ENCODE measurements at regions not wholly inside any gene's neighbourhood (a gene's known extent, or its start where the extent isn't known, plus 50 kb on each side); places are given as distances from the start of the nearest gene placed in this dataset.

GRCh38 chr15:25268166-25268565, 170.7 kb downstream of the UBE3A start:
- Histone ChIP-seq H3K9me2 (no peaks in the 10 kb centered on the region; the same call in 1 of the 2 replicates), H2AFZ (ENCODE audit: low read depth) (no peak overlapping the region), H3K36me3 (replicated peaks in 1 of 2; ENCODE audit: control insufficient read depth in 1 of 2, insufficient read depth in 2 of 2, low read length in 1 of 2) (no peaks in the 10 kb centered on the region), H3K27me3 (ENCODE audit: insufficient read depth) (no peaks in the 10 kb centered on the region), H3F3A (replicated peaks; ENCODE audit: insufficient read depth) (no peaks in the 10 kb centered on the region), H3K4me3 (ENCODE audit: low read depth in 2 of 2, low read length in 1 of 2) (peak overlapping the region in 1 of 2 experiments; percentile 29; a peak in 1 of 4 replicates), H3K4me1 (ENCODE audit: control insufficient read depth in 1 of 2, insufficient read depth in 2 of 2, low read depth in 1 of 2, low read length in 1 of 2) (no peaks in the 10 kb centered on the region), H3K9me3 (0 out of 2 replicates have a peak, but pooled peaks cover 3% of the 10 kb centered on the region), H3K4me2 (no peak overlapping the region), H3K9ac (no peak overlapping the region), H3K27ac (ENCODE audit: low read depth in 2 of 2, low read length in 1 of 2) (no peak overlapping the region), H3K79me2 (ENCODE audit: insufficient read depth) (no peaks in the 10 kb centered on the region), H4K20me1 (ENCODE audit: insufficient read depth) (no peaks in the 10 kb centered on the region)
- ChIA-PET CTCF (no interaction called here), POLR2A (no interaction called here)
- 3% methylated on average over 6 of the region's 6 CpGs for WGBS (ENCODE audit: low lambda C conversion rate)
- DNase-seq = no peak
- TF ChIP-seq RAD21 (IDR thresholded peaks at IDR 0.05; ENCODE audit: low read length) = no peak; the same call in 1 of the 2 replicates
- peak; percentile 35 for TF ChIP-seq CTCF (IDR thresholded peaks at IDR 0.05)

Small RNA genes in the stretch of these regions (small RNA-seq; reads per million reads assigned to genes)
- 0 reads per million in 7 experiments for gene RF00105
- 0 to 0.57 (median 0) reads per million in 7 experiments for gene SNORD115-1
- gene SNORD115-10 = 0 to 0.63 (median 0) reads per million in 7 experiments
- gene SNORD115-11 = 0 reads per million in 7 experiments
- 0 reads per million in 7 experiments for gene SNORD115-12
- 0 reads per million in 7 experiments for gene SNORD115-14
- 0 to 0.11 (median 0) reads per million in 7 experiments for gene SNORD115-15
- gene SNORD115-16 = 0 to 0.57 (median 0) reads per million in 7 experiments
- 0 reads per million in 7 experiments for gene SNORD115-17
- 0 reads per million in 7 experiments for gene SNORD115-18
- gene SNORD115-19 = 0 reads per million in 7 experiments
- 0 reads per million in 7 experiments for gene SNORD115-2
- 0 reads per million in 7 experiments for gene SNORD115-20
- 0 to 0.11 (median 0) reads per million in 7 experiments for gene SNORD115-21
- 0 reads per million in 7 experiments for gene SNORD115-22
- gene SNORD115-23 = 0 to 0.34 (median 0) reads per million in 7 experiments
- gene SNORD115-24 = 0 reads per million in 7 experiments
- 0 reads per million in 7 experiments for gene SNORD115-25
- 0 reads per million in 7 experiments for gene SNORD115-27
- gene SNORD115-28 = 0 reads per million in 7 experiments
- gene SNORD115-29 = 0 reads per million in 7 experiments
- gene SNORD115-3 = 0 reads per million in 7 experiments
- gene SNORD115-30 = 0 to 0.57 (median 0) reads per million in 7 experiments
- gene SNORD115-31 = 0 to 0.69 (median 0) reads per million in 7 experiments
- gene SNORD115-32 = 0 reads per million in 7 experiments
- gene SNORD115-33 = 0 to 0.29 (median 0) reads per million in 7 experiments
- 0 to 0.63 (median 0) reads per million in 7 experiments for gene SNORD115-34
- gene SNORD115-35 = 0 reads per million in 7 experiments
- 0 reads per million in 7 experiments for gene SNORD115-36
- 0 reads per million in 7 experiments for gene SNORD115-37
- 0 to 0.69 (median 0) reads per million in 7 experiments for gene SNORD115-38
- gene SNORD115-39 = 0 to 0.40 (median 0) reads per million in 7 experiments
- gene SNORD115-4 = 0 reads per million in 7 experiments
- 0 to 0.34 (median 0) reads per million in 7 experiments for gene SNORD115-40
- 0 to 0.34 (median 0) reads per million in 7 experiments for gene SNORD115-41
- 0 to 0.17 (median 0) reads per million in 7 experiments for gene SNORD115-42
- 0 reads per million in 7 experiments for gene SNORD115-43
- 0 to 1.4 (median 0) reads per million in 7 experiments for gene SNORD115-44
- 0 reads per million in 7 experiments for gene SNORD115-45
- gene SNORD115-46 = 0 reads per million in 7 experiments
- gene SNORD115-47 = 0 reads per million in 7 experiments
- gene SNORD115-5 = 0 to 0.17 (median 0) reads per million in 7 experiments
- gene SNORD115-6 = 0 reads per million in 7 experiments
- gene SNORD115-7 = 0 reads per million in 7 experiments
- 0 to 0.40 (median 0) reads per million in 7 experiments for gene SNORD115-8
- gene SNORD115-9 = 0 reads per million in 7 experiments
- 3.4 to 154 (median 7.1) reads per million in 7 experiments for gene SNORD116-1
- 0 reads per million in 7 experiments for gene SNORD116-10
- gene SNORD116-11 = 0 to 14.2 (median 1.7) reads per million in 7 experiments
- gene SNORD116-12 = 0 to 4.5 (median 0) reads per million in 7 experiments
- 0 to 5.5 (median 0.59) reads per million in 7 experiments for gene SNORD116-13
- gene SNORD116-14 = 0 to 126 (median 5.2) reads per million in 7 experiments
- gene SNORD116-15 = 0.10 to 68.6 (median 3.5) reads per million in 7 experiments
- gene SNORD116-16 = 22.6 to 451 (median 26.6) reads per million in 7 experiments
- gene SNORD116-17 = 0 reads per million in 7 experiments
- gene SNORD116-18 = 12.3 to 295 (median 44.3) reads per million in 7 experiments
- gene SNORD116-19 = 0 reads per million in 7 experiments
- 0 to 1.9 (median 0) reads per million in 7 experiments for gene SNORD116-2
- gene SNORD116-22 = 0 reads per million in 7 experiments
- 0 to 41.2 (median 3.0) reads per million in 7 experiments for gene SNORD116-23
- 4.5 to 101 (median 13.8) reads per million in 7 experiments for gene SNORD116-24
- gene SNORD116-25 = 5.7 to 121 (median 11.7) reads per million in 7 experiments
- 0 to 4.0 (median 1.2) reads per million in 7 experiments for gene SNORD116-29
- gene SNORD116-3 = 0 reads per million in 7 experiments
- gene SNORD116-30 = 0 reads per million in 7 experiments
- gene SNORD116-5 = 0 reads per million in 7 experiments
- gene SNORD116-6 = 0 to 0.17 (median 0) reads per million in 7 experiments
- gene SNORD116-7 = 0 reads per million in 7 experiments
- gene SNORD116-8 = 0 to 3.0 (median 0) reads per million in 7 experiments
- gene SNORD116-9 = 0 reads per million in 7 experiments
